ENCODE measurements at regions not wholly inside any gene's neighbourhood (a gene's known extent, or its start where the extent isn't known, plus 50 kb on each side); places are given as distances from the start of the nearest gene placed in this dataset.

GRCh38 chr13:81199956-81200355, 859.0 kb upstream of the SPRY2 start:
- Histone ChIP-seq H3K27ac (ENCODE audit: low read depth in 2 of 2, low read length in 2 of 2) (no peak overlapping the region), H3K36me3 (ENCODE audit: control insufficient read depth in 2 of 3, insufficient read depth in 3 of 3, low read length in 3 of 3) (no peaks in the 10 kb centered on the region), H3K27me3 (ENCODE audit: control insufficient read depth, insufficient read depth, low read length) (no peaks in the 10 kb centered on the region), H3K4me1 (ENCODE audit: control insufficient read depth in 2 of 3, insufficient read depth in 2 of 3, low read depth in 1 of 3, low read length in 3 of 3) (no peaks in the 10 kb centered on the region), H3K9me3 (ENCODE audit: control insufficient read depth in 2 of 3, insufficient read depth in 1 of 3, low read length in 3 of 3) (no peaks in the 10 kb centered on the region), H3K9ac (ENCODE audit: low read length in 3 of 3) (no peak overlapping the region), H3K4me3 (ENCODE audit: low read length in 3 of 3) (no peak overlapping the region)
- TF ChIP-seq CTCF (IDR thresholded peaks at IDR 0.05; ENCODE audit: borderline replicate concordance, extremely low read depth, insufficient read depth), result no peak
- intact Hi-C loops (cut with DNase I), result no loop called here
- DNase-seq, result no peak
- no peak for FAIRE-seq

- Histone ChIP-seq H3K9ac (ENCODE audit: low read length in 3 of 3) (no peak overlapping the region), H3K9me3 (ENCODE audit: control insufficient read depth in 2 of 3, insufficient read depth in 1 of 3, low read length in 3 of 3) (peaks cover 0 to 4% (median 0%) of the 10 kb centered on the region in 3 donors), H3K27ac (ENCODE audit: low read depth in 2 of 2, low read length in 2 of 2) (no peak overlapping the region), H3K4me3 (ENCODE audit: low read length in 3 of 3) (no peak overlapping the region), H3K27me3 (ENCODE audit: control insufficient read depth, insufficient read depth, low read length) (no peaks in the 10 kb centered on the region), H3K4me1 (ENCODE audit: control insufficient read depth in 2 of 3, insufficient read depth in 2 of 3, low read depth in 1 of 3, low read length in 3 of 3) (no peaks in the 10 kb centered on the region), H3K36me3 (ENCODE audit: control insufficient read depth in 2 of 3, insufficient read depth in 3 of 3, low read length in 3 of 3) (no peaks in the 10 kb centered on the region)
- FAIRE-seq (no peak), DNase-seq (peak in 2 of 5 donors; percentile 28 to 35)
- intact Hi-C loops (cut with DNase I), result no loop called here
- TF ChIP-seq CTCF (IDR thresholded peaks at IDR 0.05; ENCODE audit: borderline replicate concordance, extremely low read depth, insufficient read depth), result no peak
Observed at GRCh38 chr13:81197966-81198365, 857.0 kb upstream of the SPRY2 start.

- FAIRE-seq, result no peak
- Histone ChIP-seq H3K27me3 (ENCODE audit: control insufficient read depth, insufficient read depth, low read length) (no peaks in the 10 kb centered on the region), H3K36me3 (ENCODE audit: control insufficient read depth in 2 of 3, insufficient read depth in 3 of 3, low read length in 3 of 3) (no peaks in the 10 kb centered on the region), H3K4me1 (ENCODE audit: control insufficient read depth in 2 of 3, insufficient read depth in 2 of 3, low read depth in 1 of 3, low read length in 3 of 3) (no peaks in the 10 kb centered on the region), H3K9me3 (ENCODE audit: control insufficient read depth in 2 of 3, insufficient read depth in 1 of 3, low read length in 3 of 3) (peaks cover 0 to 4% (median 0%) of the 10 kb centered on the region in 3 donors), H3K9ac (ENCODE audit: low read length in 3 of 3) (no peak overlapping the region), H3K27ac (ENCODE audit: low read depth in 2 of 2, low read length in 2 of 2) (no peak overlapping the region), H3K4me3 (ENCODE audit: low read length in 3 of 3) (no peak overlapping the region)
- intact Hi-C loops (cut with DNase I), result no loop called here
- no peak for TF ChIP-seq CTCF (IDR thresholded peaks at IDR 0.05; ENCODE audit: borderline replicate concordance, extremely low read depth, insufficient read depth)
- DNase-seq, result no peak
Observed at GRCh38 chr13:81197483-81197882, 856.6 kb upstream of the SPRY2 start.

- H3K9ac ChIP-seq (ENCODE audit: low read length in 3 of 3), result no peak overlapping the region
- H3K4me1 ChIP-seq (ENCODE audit: control insufficient read depth in 2 of 3, insufficient read depth in 2 of 3, low read depth in 1 of 3, low read length in 3 of 3), result no peaks in the 10 kb centered on the region
- peaks cover 0 to 4% (median 0%) of the 10 kb centered on the region in 3 donors for H3K9me3 ChIP-seq (ENCODE audit: control insufficient read depth in 2 of 3, insufficient read depth in 1 of 3, low read length in 3 of 3)
- TF ChIP-seq CTCF (IDR thresholded peaks at IDR 0.05; ENCODE audit: borderline replicate concordance, extremely low read depth, insufficient read depth), result no peak
- FAIRE-seq (no peak), DNase-seq (no peak)
- intact Hi-C loops (cut with DNase I), result no loop called here
- no peaks in the 10 kb centered on the region for H3K27me3 ChIP-seq (ENCODE audit: control insufficient read depth, insufficient read depth, low read length)
- H3K27ac ChIP-seq (ENCODE audit: low read depth in 2 of 2, low read length in 2 of 2), result no peak overlapping the region
- H3K36me3 ChIP-seq (ENCODE audit: control insufficient read depth in 2 of 3, insufficient read depth in 3 of 3, low read length in 3 of 3), result no peaks in the 10 kb centered on the region
- no peak overlapping the region for H3K4me3 ChIP-seq (ENCODE audit: low read length in 3 of 3)
Observed at GRCh38 chr13:81194362-81194761, 853.4 kb upstream of the SPRY2 start.
